ENCODE measurements at regions not wholly inside any gene's neighbourhood (a gene's known extent, or its start where the extent isn't known, plus 50 kb on each side); places are given as distances from the start of the nearest gene placed in this dataset.
A peak's percentile ranks its signal among the peaks of the same experiment; 100 is the strongest.

DNA sequence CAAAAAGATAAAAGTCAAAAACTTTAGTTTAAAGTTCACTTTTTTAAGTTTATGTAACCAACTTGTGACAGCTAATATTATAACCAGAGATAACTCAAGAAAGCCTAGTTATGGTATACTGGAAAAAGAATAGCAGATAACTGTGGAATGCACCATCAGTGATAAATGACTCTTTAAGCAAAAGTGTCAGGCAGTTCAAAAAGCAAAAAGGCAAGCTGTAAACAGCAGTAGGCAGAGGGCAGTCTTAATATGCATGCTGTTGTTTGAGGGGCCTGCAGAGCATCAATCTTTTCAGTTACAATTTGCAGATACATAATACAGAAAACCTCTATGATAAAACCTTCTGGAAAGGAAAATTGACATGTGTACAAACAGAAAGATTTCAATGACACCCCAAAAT is 81.8 kb upstream of the JADE1 start:
- POLR2A ChIA-PET: no interaction called here
- no peak for TF ChIP-seq CTCF (conservative IDR thresholded peaks at IDR 0.05; ENCODE audit: low read length)
- no peak for TF ChIP-seq EZH2phosphoT487 (IDR thresholded peaks at IDR 0.05; ENCODE audit: borderline replicate concordance, low read depth, low read length)
- Histone ChIP-seq H3K9me2 (ENCODE audit: insufficient read depth, low read length) (no peaks in the 10 kb centered on the region), H3K9me3 (ENCODE audit: low read length) (no peaks in the 10 kb centered on the region), H4K20me1 (ENCODE audit: insufficient read depth, low read length) (no peaks in the 10 kb centered on the region), H3K4me2 (ENCODE audit: low read length) (no peak overlapping the region), H3K36me3 (ENCODE audit: insufficient read depth, low read length) (no peaks in the 10 kb centered on the region), H3K79me2 (ENCODE audit: insufficient read depth, low read depth, low read length) (no peaks in the 10 kb centered on the region), H3K27ac (ENCODE audit: low read depth, low read length, poor library complexity, severe bottlenecking) (no peak overlapping the region), H3K4me1 (ENCODE audit: insufficient read depth, low read length, poor library complexity, severe bottlenecking) (no peaks in the 10 kb centered on the region), H3K4me3 (ENCODE audit: low read depth, low read length, poor library complexity, severe bottlenecking) (no peak overlapping the region), H2AFZ (ENCODE audit: low read length) (no peak overlapping the region)
- DNase-seq (ENCODE audit: low spot score): no peak
- CTCF ChIA-PET (ENCODE audit: unreplicated experiment): no interaction called here
- intact Hi-C loops (cut with micrococcal nuclease; ENCODE audit: unreplicated experiment): no loop called here
- BruUV-seq (replicated peaks): no TSS peak

- no TSS peak for BruUV-seq (replicated peaks)
- Histone ChIP-seq H3K9me3 (ENCODE audit: low read length) (no peaks in the 10 kb centered on the region), H3K36me3 (ENCODE audit: insufficient read depth, low read length) (no peaks in the 10 kb centered on the region), H3K9me2 (ENCODE audit: insufficient read depth, low read length) (no peaks in the 10 kb centered on the region), H3K27ac (ENCODE audit: low read depth, low read length, poor library complexity, severe bottlenecking) (no peak overlapping the region), H3K79me2 (ENCODE audit: insufficient read depth, low read depth, low read length) (no peaks in the 10 kb centered on the region), H3K4me1 (ENCODE audit: insufficient read depth, low read length, poor library complexity, severe bottlenecking) (no peaks in the 10 kb centered on the region), H4K20me1 (ENCODE audit: insufficient read depth, low read length) (no peaks in the 10 kb centered on the region), H2AFZ (ENCODE audit: low read length) (peak overlapping the region; percentile 52; the same call in 1 of the 2 replicates), H3K4me2 (ENCODE audit: low read length) (no peak overlapping the region), H3K4me3 (ENCODE audit: low read depth, low read length, poor library complexity, severe bottlenecking) (no peak overlapping the region)
- intact Hi-C loops (cut with micrococcal nuclease; ENCODE audit: unreplicated experiment): no loop called here
- ChIA-PET CTCF (ENCODE audit: unreplicated experiment) (no interaction called here), POLR2A (interaction anchor here (0.5 to 0.7 kb wide), 5 partner anchors 12 to 624 kb away, joined by 3 to 4 read pairs (median 3); no protein-coding TSS in a partner anchor)
- DNase-seq (ENCODE audit: low spot score): no peak
- TF ChIP-seq EZH2phosphoT487 (IDR thresholded peaks at IDR 0.05; ENCODE audit: borderline replicate concordance, low read depth, low read length) (no peak), CTCF (conservative IDR thresholded peaks at IDR 0.05; ENCODE audit: low read length) (no peak)
Observed at GRCh38 chr4:128725405-128726055, 84.0 kb upstream of the JADE1 start.

DNA sequence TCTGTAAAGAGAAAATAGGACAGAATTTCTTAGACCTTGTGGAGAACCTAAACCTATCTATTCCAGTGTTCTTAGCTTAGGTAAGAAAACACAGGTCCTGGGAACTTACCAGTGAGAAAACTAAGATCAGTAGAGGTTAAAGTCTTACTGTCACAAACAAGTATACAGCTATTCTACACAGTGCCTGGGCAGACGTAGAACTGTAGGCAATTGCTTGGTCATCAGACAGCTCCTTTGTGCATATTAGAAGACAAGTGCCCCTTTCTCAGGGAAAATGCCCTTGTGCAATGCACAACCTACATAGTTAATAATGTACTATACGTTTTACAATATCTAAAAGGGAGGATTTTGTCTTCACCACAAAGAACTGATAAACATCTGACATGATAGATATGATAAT is 86.6 kb upstream of the JADE1 start:
- no peak overlapping the region for H3K4me2 ChIP-seq (ENCODE audit: low read length)
- no peak overlapping the region for H3K4me3 ChIP-seq (ENCODE audit: low read depth, low read length, poor library complexity, severe bottlenecking)
- H3K79me2 ChIP-seq (ENCODE audit: insufficient read depth, low read depth, low read length): no peaks in the 10 kb centered on the region
- intact Hi-C loops (cut with micrococcal nuclease; ENCODE audit: unreplicated experiment): no loop called here
- H3K4me1 ChIP-seq (ENCODE audit: insufficient read depth, low read length, poor library complexity, severe bottlenecking): no peaks in the 10 kb centered on the region
- no peaks in the 10 kb centered on the region for H3K9me2 ChIP-seq (ENCODE audit: insufficient read depth, low read length)
- CTCF ChIA-PET (ENCODE audit: unreplicated experiment): no interaction called here
- DNase-seq (ENCODE audit: low spot score): no peak
- TF ChIP-seq EZH2phosphoT487 (IDR thresholded peaks at IDR 0.05; ENCODE audit: borderline replicate concordance, low read depth, low read length): no peak
- no peak for TF ChIP-seq CTCF (conservative IDR thresholded peaks at IDR 0.05; ENCODE audit: low read length)
- no TSS peak for BruUV-seq (replicated peaks)
- H3K9me3 ChIP-seq (ENCODE audit: low read length): no peaks in the 10 kb centered on the region
- peak overlapping the region; percentile 67; the same call in 1 of the 2 replicates for H2AFZ ChIP-seq (ENCODE audit: low read length)
- H3K36me3 ChIP-seq (ENCODE audit: insufficient read depth, low read length): no peaks in the 10 kb centered on the region
- POLR2A ChIA-PET: interaction anchor here (0.6 to 1.1 kb wide), 2 partner anchors 9 to 370 kb away, joined by 3 read pairs; no protein-coding TSS in a partner anchor
- no peak overlapping the region for H3K27ac ChIP-seq (ENCODE audit: low read depth, low read length, poor library complexity, severe bottlenecking)
- no peaks in the 10 kb centered on the region for H4K20me1 ChIP-seq (ENCODE audit: insufficient read depth, low read length)
